GM21717 (cell line): ENCODE measurements at regions not wholly inside any gene's neighbourhood (a gene's known extent, or its start where the extent isn't known, plus 50 kb on each side); places are given as distances from the start of the nearest gene placed in this dataset.

Experiments used
- ATAC-seq: cut with Tn5 transposase; IDR thresholded peaks from one replicate; pipeline ENCODE4 v1.9.1; 2021; ENCODE audit warnings: mild to moderate bottlenecking, moderate library complexity; ENCODE audit not compliant: unreplicated experiment

DNA sequence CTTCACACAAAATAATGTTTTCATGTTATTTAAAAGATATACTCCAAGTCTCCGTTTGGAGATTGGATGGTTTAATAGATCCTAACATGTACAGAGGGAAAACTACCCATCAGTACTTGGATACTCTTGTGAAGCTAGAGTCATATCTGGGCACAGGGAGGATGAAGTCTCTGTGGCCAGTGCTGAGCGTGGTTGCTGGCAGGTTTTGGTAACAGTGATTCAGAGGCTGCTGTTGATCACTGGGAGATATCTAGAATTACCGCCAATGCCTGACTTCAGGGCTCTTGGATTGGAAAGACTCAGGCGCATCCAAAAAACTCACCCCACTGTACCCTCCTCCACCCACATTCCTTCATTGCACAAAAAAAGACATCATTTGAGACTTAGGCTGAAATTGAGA lies 107.2 kb upstream of the PGRMC2 start:
- ATAC-seq: no peak

- no peak for ATAC-seq
These were observed 105.6 kb upstream of the PGRMC2 start for GRCh38 chr4:128393101-128393704.

DNA sequence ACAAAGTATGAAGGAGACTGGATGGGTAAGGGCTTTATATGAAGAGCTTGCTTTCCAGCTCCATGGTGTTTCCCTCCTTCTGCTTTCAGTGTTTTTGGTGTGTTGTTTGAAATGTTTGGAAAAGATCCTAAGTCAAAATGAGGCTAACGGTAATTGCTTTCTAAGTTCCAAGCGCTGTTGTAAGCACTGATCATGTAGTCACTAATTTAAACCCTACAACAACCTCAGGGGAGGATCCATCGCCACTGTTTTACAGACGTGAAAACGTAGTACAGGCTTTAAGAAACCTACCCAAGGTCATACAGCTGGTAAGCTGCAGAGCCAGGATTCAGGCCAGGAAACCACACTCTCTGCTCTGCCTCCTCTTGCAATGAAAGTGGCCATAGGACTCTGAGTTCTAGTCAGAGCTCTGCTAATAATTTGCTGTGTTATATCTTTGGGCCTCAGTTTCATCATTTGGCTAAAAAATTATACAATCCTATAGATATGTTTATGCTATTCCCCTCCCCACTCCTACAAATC lies 102.9 kb upstream of the PGRMC2 start:
- no peak for ATAC-seq

GRCh38 chr4:128388796-128389195 lies 101.2 kb upstream of the PGRMC2 start:
- no peak for ATAC-seq

DNA sequence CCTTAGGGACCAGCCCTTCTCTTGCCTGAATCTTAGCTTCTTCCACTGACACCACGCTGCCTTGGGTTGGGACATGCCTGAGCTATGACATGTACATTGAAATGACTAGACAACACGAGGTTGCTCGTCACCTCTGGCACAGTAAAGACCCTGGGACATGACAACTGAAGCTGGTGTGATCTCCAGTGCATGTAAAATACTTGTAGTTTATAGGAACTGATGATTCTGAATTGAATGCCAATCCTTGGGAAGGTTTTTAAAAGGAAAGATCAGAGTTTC lies 100.7 kb upstream of the PGRMC2 start:
- no peak for ATAC-seq

DNA sequence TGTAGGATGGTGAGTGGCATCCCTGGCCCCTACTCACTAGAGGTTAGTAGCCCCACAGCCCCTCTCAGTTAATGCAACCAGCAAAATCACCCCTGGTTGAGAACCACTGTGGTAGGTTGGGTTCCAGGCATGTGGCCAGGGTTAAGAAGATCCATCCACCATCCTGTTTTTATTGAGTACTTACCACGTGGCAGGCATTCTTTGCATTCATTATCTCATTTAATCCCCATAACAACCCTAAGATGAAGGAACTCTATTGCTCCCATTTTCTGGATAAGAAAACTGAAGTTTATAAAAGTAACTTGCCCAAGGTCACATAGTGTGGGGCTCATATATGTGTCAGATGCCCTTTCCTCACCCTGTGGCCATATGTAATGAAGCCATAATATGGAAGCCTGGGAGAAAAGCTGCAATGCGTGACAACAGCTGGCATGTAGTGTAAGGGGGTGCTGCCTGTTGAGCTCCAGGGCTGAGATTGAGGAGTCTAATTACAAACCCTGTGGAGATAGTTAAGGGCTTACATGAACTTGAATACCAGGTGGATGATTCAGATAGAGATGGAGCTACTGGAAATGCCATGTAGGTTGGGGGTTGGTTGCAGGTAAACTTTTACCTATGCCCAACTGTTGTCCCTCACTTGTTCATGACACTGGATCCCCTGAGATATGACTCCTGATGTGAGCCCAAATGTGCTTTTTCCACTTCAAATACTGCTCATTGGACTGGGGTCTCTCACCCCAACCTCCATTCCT lies 100.2 kb upstream of the PGRMC2 start:
- ATAC-seq: no peak

DNA sequence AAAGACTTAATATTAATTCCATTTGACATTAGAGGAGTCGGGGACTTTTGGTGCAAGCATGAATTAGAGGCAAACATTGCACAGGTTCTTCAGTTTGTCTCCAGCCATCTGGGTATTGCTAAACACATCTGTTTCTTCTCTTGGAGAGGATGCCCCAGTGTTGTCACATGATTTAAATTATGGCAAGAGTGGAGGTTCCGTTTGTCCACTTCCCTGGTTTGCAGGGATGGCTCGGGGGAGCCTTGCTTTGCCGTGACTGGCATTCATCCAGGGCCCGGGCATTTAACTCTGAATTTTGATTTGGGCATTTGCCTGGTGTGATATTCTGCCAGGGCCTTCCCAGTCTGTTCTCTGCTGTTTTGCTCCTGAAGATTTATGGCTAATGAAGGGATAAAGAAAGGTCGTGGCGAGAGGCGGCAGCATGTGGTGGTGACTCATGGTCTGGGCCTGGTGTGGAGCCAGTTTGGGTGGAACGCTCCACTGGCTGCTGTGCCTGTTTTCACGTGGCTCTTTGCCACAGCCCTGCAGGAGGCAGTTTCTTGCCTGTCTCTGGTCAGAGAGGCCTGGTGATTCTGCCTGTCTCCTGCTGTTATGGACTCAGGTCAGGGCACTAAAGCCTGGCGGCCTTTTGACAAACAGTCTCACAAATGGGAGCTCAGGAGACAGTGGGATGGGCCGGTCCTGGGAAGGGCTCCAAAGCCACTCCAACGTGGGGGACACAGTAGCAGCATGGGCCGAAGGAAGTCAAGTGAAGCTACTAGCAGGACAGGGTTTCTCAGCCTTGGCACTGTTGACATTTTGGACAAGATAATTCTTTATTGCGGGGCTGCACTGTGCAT lies 99.4 kb upstream of the PGRMC2 start:
- ATAC-seq: no peak

GRCh38 chr4:128385683-128386304 lies 98.2 kb upstream of the PGRMC2 start:
- ATAC-seq: no peak

GRCh38 chr4:128384765-128385598 lies 97.4 kb upstream of the PGRMC2 start:
- no peak for ATAC-seq

DNA sequence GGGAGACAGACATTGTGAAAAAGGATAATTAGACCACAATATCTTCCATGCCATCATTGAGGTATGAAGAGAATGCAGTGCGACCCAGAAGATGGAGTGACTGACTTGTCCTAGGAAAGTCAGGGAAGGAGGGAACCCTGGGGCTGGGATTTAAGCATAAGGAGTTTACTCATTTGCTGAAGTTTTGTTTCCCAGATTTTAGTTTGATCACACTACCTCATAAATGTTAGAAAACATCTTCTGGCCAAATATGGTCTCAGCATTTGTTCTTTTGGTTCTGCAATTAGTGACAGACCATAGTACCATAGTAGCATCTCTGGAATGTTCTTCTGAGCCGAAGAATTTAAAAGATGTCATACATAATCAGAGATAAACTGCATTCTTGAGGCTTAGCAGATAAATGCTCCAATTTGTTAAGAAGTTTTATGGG lies 96.5 kb upstream of the PGRMC2 start:
- no peak for ATAC-seq

GRCh38 chr4:128381748-128382559 lies 94.3 kb upstream of the PGRMC2 start:
- no peak for ATAC-seq

DNA sequence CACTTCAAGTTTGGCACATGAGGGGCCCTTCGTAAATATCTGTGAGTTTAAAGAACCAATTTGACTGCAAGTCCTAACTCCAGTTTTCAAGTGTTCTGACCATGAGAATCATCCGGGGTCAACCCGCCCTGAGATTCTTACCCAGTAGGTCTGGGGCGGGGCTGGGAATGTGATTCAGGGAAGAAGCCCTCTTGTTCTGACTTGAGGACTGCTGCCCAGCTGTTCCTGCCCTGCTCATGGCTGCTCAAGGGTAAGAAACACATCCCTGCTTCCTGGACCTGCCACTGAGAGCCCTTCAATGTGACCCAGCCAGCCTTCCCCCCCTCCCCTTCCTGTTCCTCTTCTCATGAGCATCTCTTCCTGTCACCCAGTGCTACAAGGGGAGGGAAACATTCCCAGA lies 92.7 kb upstream of the PGRMC2 start:
- ATAC-seq: no peak

GRCh38 chr4:128379860-128380259 lies 92.2 kb upstream of the PGRMC2 start:
- ATAC-seq: no peak

GRCh38 chr4:128378668-128379067 lies 91.1 kb upstream of the PGRMC2 start:
- ATAC-seq: no peak

DNA sequence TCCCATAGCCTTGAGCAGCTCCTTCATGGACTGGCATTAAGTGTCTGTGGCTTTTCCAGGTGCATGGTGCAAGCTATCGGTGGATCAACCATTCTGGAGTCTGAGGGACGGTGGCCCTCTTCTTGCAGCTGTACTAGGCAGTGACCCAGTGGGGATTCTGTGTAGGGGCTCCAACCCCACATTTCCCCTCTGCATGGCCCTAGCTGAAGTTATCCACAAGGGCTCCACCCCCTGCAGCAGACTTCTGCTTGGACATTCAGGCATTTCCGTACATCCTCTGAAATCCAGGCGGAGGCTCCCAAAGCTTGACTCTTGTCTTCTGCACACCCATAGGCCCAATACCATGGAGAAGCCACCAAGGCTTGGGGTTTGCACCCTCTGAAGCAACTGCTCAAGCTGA lies 89.3 kb upstream of the PGRMC2 start:
- no peak for ATAC-seq

- ATAC-seq: no peak
These were observed 88.7 kb upstream of the PGRMC2 start for GRCh38 chr4:128376303-128376702.

DNA sequence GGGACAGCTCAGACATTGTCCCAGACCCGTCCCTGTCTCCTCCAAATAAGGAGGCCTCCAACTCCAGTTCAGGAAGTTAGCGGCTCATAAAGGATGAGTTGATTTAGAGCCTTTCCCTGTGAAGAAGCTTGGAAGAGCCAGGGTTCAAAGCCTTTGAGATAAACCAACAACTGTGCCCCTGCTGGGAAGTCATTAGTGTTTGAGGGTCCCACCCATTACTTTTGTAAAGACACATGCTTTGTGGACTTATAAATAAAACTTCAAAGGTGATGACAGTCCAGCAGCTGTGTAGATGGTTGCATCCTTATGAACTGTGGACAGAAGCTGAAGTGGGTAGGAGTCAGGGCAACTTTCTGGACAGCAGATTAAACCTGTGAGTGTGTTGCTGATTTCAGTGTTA lies 86.0 kb upstream of the PGRMC2 start:
- ATAC-seq: no peak

DNA sequence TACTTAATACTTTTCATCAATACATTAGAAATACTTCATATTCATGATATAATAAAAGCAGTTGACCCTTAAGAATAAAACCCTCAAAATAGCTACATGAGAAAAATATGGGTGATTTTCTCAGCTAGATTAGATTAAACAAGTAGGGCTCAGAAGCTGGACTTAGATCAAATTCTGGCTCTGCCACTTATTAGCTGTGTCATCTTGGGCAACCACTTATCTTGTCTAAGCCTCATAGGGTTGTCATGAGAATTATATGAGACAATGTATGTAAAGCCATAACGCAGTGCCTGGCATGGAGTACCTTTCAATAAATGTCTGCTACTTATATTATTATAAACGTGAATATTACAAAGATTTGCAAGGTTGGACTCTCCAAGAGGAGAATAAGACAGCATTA lies 84.3 kb upstream of the PGRMC2 start:
- no peak for ATAC-seq

DNA sequence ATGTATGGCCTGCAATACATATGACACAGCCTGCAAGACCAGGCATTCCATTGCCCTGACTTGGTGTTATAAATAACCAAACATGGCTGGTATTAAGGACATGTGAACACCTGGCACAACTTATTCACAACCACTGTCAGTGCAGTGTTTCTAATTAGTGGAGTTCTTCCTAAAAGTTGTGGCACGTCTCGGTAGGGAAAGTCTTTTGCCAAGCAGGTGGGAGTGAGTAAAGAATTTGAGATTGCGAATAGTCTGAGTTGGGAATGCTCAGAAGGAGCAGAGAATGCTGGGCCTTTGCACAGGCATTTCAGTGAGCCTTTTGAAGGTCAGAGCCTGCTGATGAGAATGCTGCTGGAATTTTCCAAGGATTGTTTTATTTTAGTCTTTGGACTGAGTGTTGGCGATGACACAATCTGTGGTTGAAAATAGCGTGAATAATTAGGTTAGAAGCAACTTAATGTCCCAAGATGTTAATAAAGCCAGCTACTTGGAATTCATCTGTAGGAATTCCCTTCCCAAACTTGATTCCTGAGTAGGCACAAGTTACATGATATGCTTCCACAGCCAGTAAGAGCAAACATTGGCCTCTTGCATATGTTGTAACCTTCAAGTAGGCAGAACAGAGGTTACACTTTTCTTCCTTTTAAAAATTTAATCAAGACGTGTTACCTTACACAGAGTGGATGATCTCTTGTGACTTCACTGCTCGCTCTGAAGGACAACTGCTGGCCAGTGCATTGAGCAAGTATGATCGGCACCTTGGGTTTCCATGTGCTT lies 83.6 kb upstream of the PGRMC2 start:
- no peak for ATAC-seq
